GM23248 (cell line): ENCODE measurements at regions not wholly inside any gene's neighbourhood (a gene's known extent, or its start where the extent isn't known, plus 50 kb on each side); places are given as distances from the start of the nearest gene placed in this dataset.

ENCODE experiments used
- DNase-seq: peaks from one replicate; pipeline ENCODE4 v3.0.0-alpha.2; 2015
- H2AFZ ChIP-seq: fragments of 200-600 bp; sonication (generic); 2 replicates; pipeline ENCODE4 v1.6.1; 2016; ENCODE audit warnings: antibody characterized with exemption
- H3F3A ChIP-seq: fragments of 200-600 bp; sonication (generic); 2 replicates; pipeline ENCODE4 v1.6.1; 2016; ENCODE audit warnings: mild to moderate bottlenecking, antibody characterized with exemption, mixed run types; ENCODE audit not compliant: insufficient read depth
- H3K27ac ChIP-seq: fragments of 200-600 bp; sonication (generic); 2 replicates; pipeline ENCODE4 v1.5.1; 2016; ENCODE audit warnings: mild to moderate bottlenecking
- H3K27me3 ChIP-seq: fragments of 200-600 bp; sonication (generic); replicated peaks from 2 replicates; pipeline ENCODE4 v1.6.1; 2016; ENCODE audit warnings: mild to moderate bottlenecking; ENCODE audit not compliant: insufficient read depth
- H3K36me3 ChIP-seq: fragments of 200-600 bp; sonication (generic); 2 replicates; pipeline ENCODE4 v1.6.1; 2016; ENCODE audit warnings: low read depth, mild to moderate bottlenecking
- H3K4me1 ChIP-seq: fragments of 200-600 bp; sonication (generic); 2 replicates; pipeline ENCODE4 v1.6.1; 2016; ENCODE audit warnings: mild to moderate bottlenecking; ENCODE audit not compliant: insufficient read depth
- H3K4me2 ChIP-seq: fragments of 200-600 bp; sonication (generic); one replicate; pipeline ENCODE4 v1.6.1; 2016; ENCODE audit warnings: mild to moderate bottlenecking; ENCODE audit not compliant: unreplicated experiment
- H3K4me3 ChIP-seq: fragments of 200-600 bp; sonication (generic); 2 replicates; pipeline ENCODE4 v1.5.1; 2016; ENCODE audit warnings: mild to moderate bottlenecking
- H3K79me2 ChIP-seq: fragments of 200-600 bp; sonication (generic); 2 replicates; pipeline ENCODE4 v1.6.1; 2016; ENCODE audit warnings: mild to moderate bottlenecking; ENCODE audit not compliant: insufficient read depth
- H3K9ac ChIP-seq: fragments of 200-600 bp; sonication (generic); 2 replicates; pipeline ENCODE4 v1.6.1; 2016; ENCODE audit warnings: mild to moderate bottlenecking
- H3K9me2 ChIP-seq: fragments of 200-600 bp; sonication (generic); 2 replicates; pipeline ENCODE4 v1.6.1; 2016; ENCODE audit warnings: mixed run types, mild to moderate bottlenecking, moderate library complexity; ENCODE audit not compliant: insufficient read depth
- H3K9me3 ChIP-seq: fragments of 200-600 bp; sonication (generic); one replicate; pipeline ENCODE4 v1.6.1; 2017; ENCODE audit warnings: low read depth
- H4K20me1 ChIP-seq: fragments of 200-600 bp; sonication (generic); 2 replicates; pipeline ENCODE4 v1.6.0; 2016; ENCODE audit not compliant: insufficient read depth
- EZH2 ChIP-seq: fragments of 200-600 bp; sonication (generic); IDR thresholded peaks from 2 replicates; pipeline ENCODE4 v1.6.1; 2018; ENCODE audit warnings: antibody characterized with exemption, mild to moderate bottlenecking; ENCODE audit not compliant: insufficient read depth, poor library complexity, severe bottlenecking
- EZH2phosphoT487 ChIP-seq: fragments of 200-600 bp; sonication (generic); IDR thresholded peaks from 2 replicates; pipeline ENCODE4 v1.6.1; 2018; ENCODE audit warnings: antibody characterized with exemption, moderate library complexity, mild to moderate bottlenecking, low read depth; ENCODE audit not compliant: insufficient read depth
- WGBS, 2 experiments: methylation state at CpG; one replicate each; pipeline ENCODE4 v1.1.6; 2015 to 2017; ENCODE audit warnings: low lambda C conversion rate in 2 of 2, low coverage in 1 of 2; ENCODE audit errors: missing lambda C conversion rate in 2 of 2; 5-methylcytosine and 5-hydroxymethylcytosine counted together
- in situ Hi-C: fragments of 300-500 bp; cut with MboI; formaldehyde crosslinking; loops from 2 replicates; pipeline ENCODE4 v1.15.0; 2020

DNA sequence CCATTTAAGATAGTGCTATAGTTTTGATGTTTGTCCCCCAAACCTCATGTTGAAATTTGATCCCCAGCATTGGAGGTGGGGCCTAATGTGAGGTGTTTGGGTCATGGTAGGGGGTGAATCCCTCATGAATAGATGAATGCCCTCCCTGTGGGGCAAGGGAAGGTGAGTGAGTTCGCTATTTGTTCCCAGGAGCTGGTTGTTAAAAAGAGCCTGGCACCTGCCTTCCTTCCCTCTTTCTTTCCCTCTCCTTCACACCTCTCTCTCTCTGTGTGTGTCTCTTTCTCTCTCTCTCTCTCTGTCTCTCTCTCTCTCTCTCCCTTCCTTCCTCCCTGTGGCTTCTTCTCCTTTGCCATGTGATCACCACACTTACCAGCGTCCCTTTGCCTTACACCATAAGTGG lies 160.7 kb downstream of the AASDH start:
- Histone ChIP-seq H3K9ac (no peak overlapping the region), H3K36me3 (no peaks in the 10 kb centered on the region), H3K4me1 (no peaks in the 10 kb centered on the region), H3K4me2 (no peak overlapping the region), H3K79me2 (no peaks in the 10 kb centered on the region), H3K9me3 (no peaks in the 10 kb centered on the region), H4K20me1 (no peaks in the 10 kb centered on the region), H2AFZ (no peak overlapping the region), H3F3A (no peaks in the 10 kb centered on the region), H3K27me3 (peaks cover 3% of the 10 kb centered on the region; the same call in 1 of the 2 replicates), H3K4me3 (no peak overlapping the region), H3K27ac (no peak overlapping the region), H3K9me2 (no peaks in the 10 kb centered on the region)
- WGBS, 2 experiments, result 23 to 28% methylated on average over 2 of the region's 2 CpGs
- in situ Hi-C loops, result no loop called here
- no peak for DNase-seq
- TF ChIP-seq EZH2 (no peak), EZH2phosphoT487 (no peak)

DNA sequence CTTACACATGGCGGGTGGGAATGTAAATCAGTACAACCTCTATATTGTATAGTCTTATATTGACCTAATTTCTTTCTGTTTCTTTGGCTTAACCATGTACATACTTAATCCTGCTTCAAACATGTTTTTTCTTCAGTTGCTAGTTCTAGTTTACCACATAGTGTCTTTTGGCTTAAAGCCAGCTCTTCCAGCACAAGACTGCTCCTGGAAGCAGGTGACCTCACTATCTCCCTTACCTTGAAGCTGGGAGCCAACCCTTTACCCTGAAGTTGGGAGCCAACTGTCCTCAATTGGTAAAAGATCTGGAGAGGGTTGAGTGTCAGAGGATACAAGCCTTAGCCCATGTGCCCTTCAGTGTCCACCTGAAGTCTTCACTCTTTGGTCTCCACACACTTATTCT lies 162.7 kb downstream of the AASDH start:
- 35 to 46% methylated on average over 1 of the region's 1 CpG for WGBS, 2 experiments
- H3K27ac ChIP-seq, result no peak overlapping the region
- H3K27me3 ChIP-seq, result peaks cover 3% of the 10 kb centered on the region; the same call in 1 of the 2 replicates
- no peak overlapping the region for H3K9ac ChIP-seq
- H3K4me3 ChIP-seq, result no peak overlapping the region
- no peak for TF ChIP-seq EZH2
- no peak for TF ChIP-seq EZH2phosphoT487
- no peaks in the 10 kb centered on the region for H3K79me2 ChIP-seq
- no peaks in the 10 kb centered on the region for H3K9me3 ChIP-seq
- DNase-seq, result no peak
- H3K4me2 ChIP-seq, result no peak overlapping the region
- no peaks in the 10 kb centered on the region for H3K36me3 ChIP-seq
- no peaks in the 10 kb centered on the region for H4K20me1 ChIP-seq
- in situ Hi-C loops, result no loop called here
- no peaks in the 10 kb centered on the region for H3K4me1 ChIP-seq
- no peak overlapping the region for H2AFZ ChIP-seq
- no peaks in the 10 kb centered on the region for H3F3A ChIP-seq
- H3K9me2 ChIP-seq, result no peaks in the 10 kb centered on the region

DNA sequence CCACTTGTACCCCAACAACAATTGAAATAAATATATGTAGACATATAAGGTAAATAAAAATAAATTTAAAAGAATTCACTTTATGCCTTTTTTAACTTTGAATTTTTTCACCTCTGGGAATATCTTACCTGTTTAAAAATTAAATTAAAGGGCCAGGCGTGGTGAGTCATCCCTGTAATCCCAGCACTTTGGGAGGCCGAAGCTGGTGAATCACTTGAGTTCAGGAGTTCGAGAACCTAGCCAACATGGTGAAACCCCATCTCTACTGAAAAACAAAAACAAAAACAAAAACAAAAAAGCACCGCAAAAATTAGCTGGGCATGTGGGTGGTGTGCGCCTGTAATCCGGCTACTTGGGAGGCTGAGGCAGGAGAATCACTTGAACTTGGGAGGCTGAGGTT lies 164.8 kb downstream of the AASDH start:
- Histone ChIP-seq H2AFZ (no peak overlapping the region), H3F3A (no peaks in the 10 kb centered on the region), H3K4me3 (no peak overlapping the region), H3K9ac (no peak overlapping the region), H3K4me1 (no peaks in the 10 kb centered on the region), H3K27ac (no peak overlapping the region), H4K20me1 (no peaks in the 10 kb centered on the region), H3K4me2 (no peak overlapping the region), H3K36me3 (no peaks in the 10 kb centered on the region), H3K27me3 (peaks cover 10% of the 10 kb centered on the region; the same call in 1 of the 2 replicates), H3K9me3 (no peaks in the 10 kb centered on the region), H3K9me2 (no peaks in the 10 kb centered on the region), H3K79me2 (no peaks in the 10 kb centered on the region)
- DNase-seq, result no peak
- in situ Hi-C loops, result no loop called here
- TF ChIP-seq EZH2 (no peak), EZH2phosphoT487 (no peak)
- WGBS, 2 experiments, result 65 to 67% methylated on average over 6 of the region's 6 CpGs

DNA sequence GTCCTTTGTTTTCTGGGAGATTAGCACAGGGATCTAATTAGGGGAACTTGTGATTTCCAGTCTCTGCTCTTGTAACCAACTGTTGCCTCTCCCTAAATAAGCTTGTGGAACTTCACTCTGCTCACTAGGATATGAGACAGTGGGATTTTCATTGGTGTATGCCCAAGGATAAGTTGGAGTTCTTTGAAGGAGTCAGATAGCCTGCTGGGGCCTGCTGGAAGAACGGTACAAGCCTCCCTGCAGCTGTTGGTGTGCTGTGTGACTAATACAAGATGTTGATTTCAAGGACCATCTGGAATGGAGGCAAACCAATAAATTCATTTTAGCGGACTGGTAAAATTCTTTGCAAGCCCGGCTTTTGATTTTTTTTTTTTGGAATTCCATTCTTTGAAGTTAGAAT lies 167.0 kb downstream of the AASDH start:
- in situ Hi-C loops, result no loop called here
- Histone ChIP-seq H3K4me3 (no peak overlapping the region), H3K9me3 (no peaks in the 10 kb centered on the region), H3K27me3 (peaks cover 10% of the 10 kb centered on the region; the same call in 1 of the 2 replicates), H3K9me2 (no peaks in the 10 kb centered on the region), H2AFZ (no peak overlapping the region), H3K9ac (no peak overlapping the region), H3K4me2 (no peak overlapping the region), H3F3A (no peaks in the 10 kb centered on the region), H3K27ac (no peak overlapping the region), H3K36me3 (no peaks in the 10 kb centered on the region), H3K4me1 (no peaks in the 10 kb centered on the region), H3K79me2 (no peaks in the 10 kb centered on the region), H4K20me1 (no peaks in the 10 kb centered on the region)
- TF ChIP-seq EZH2 (no peak), EZH2phosphoT487 (no peak)
- no peak for DNase-seq
- WGBS, 2 experiments, result 7 to 8% methylated on average over 3 of the region's 3 CpGs

GRCh38 chr4:56219447-56219846 lies 167.8 kb downstream of the AASDH start:
- no peak overlapping the region for H3K9ac ChIP-seq
- no peak overlapping the region for H3K4me3 ChIP-seq
- peaks cover 10% of the 10 kb centered on the region; the same call in 1 of the 2 replicates for H3K27me3 ChIP-seq
- no peak for DNase-seq
- no peaks in the 10 kb centered on the region for H3K9me2 ChIP-seq
- no peaks in the 10 kb centered on the region for H4K20me1 ChIP-seq
- WGBS, 2 experiments, result 9 to 18% methylated on average over 3 of the region's 3 CpGs
- H3K27ac ChIP-seq, result no peak overlapping the region
- no peak for TF ChIP-seq EZH2
- no peak for TF ChIP-seq EZH2phosphoT487
- H3K4me2 ChIP-seq, result no peak overlapping the region
- no peaks in the 10 kb centered on the region for H3K79me2 ChIP-seq
- in situ Hi-C loops, result no loop called here
- no peaks in the 10 kb centered on the region for H3K36me3 ChIP-seq
- H3K9me3 ChIP-seq, result no peaks in the 10 kb centered on the region
- no peaks in the 10 kb centered on the region for H3K4me1 ChIP-seq
- H2AFZ ChIP-seq, result no peak overlapping the region
- no peaks in the 10 kb centered on the region for H3F3A ChIP-seq
